ENCODE measurements at regions not wholly inside any gene's neighbourhood (a gene's known extent, or its start where the extent isn't known, plus 50 kb on each side); places are given as distances from the start of the nearest gene placed in this dataset.
A peak's percentile ranks its signal among the peaks of the same experiment; 100 is the strongest.
"Not testable (repeated sequence)": the region's sequence is repeated elsewhere in the genome, so short reads cannot be mapped to it uniquely, and the experiment has no call there.

- DNase-seq = not testable (repeated sequence)
Observed at GRCh38 chr1:245061808-245062207, 93.0 kb upstream of the KIF26B start.

GRCh38 chr1:245060684-245061374 lies 94.0 kb upstream of the KIF26B start:
- DNase-seq = no peak

GRCh38 chr1:245059806-245060424 lies 94.9 kb upstream of the KIF26B start:
- no peak for DNase-seq

GRCh38 chr1:245058882-245059281 lies 95.9 kb upstream of the KIF26B start:
- no peak for DNase-seq

- no peak for DNase-seq
Observed at GRCh38 chr1:245058436-245058835, 96.3 kb upstream of the KIF26B start.

GRCh38 chr1:245056913-245057312 lies 97.9 kb upstream of the KIF26B start:
- no peak for DNase-seq

- not testable (repeated sequence) for DNase-seq
Observed at GRCh38 chr1:245056296-245056695, 98.5 kb upstream of the KIF26B start.

- DNase-seq = no peak
Observed at GRCh38 chr1:245055752-245056151, 99.0 kb upstream of the KIF26B start.

- no peak for DNase-seq
Observed at GRCh38 chr1:245054507-245055270, 100.1 kb upstream of the KIF26B start.

- DNase-seq = no peak
Observed at GRCh38 chr1:245054105-245054504, 100.7 kb upstream of the KIF26B start.

GRCh38 chr1:245052258-245052657 lies 102.5 kb upstream of the KIF26B start:
- DNase-seq = no peak

- peak; percentile 2 to 26 for DNase-seq
Observed at GRCh38 chr1:245051349-245052221, 103.2 kb upstream of the KIF26B start.

- no peak for DNase-seq
Observed at GRCh38 chr1:245046769-245047168, 108.0 kb upstream of the KIF26B start.

GRCh38 chr1:245046315-245046714 lies 108.5 kb upstream of the KIF26B start:
- no peak for DNase-seq

GRCh38 chr1:245045087-245045881 lies 109.5 kb upstream of the KIF26B start:
- no peak for DNase-seq

GRCh38 chr1:245043611-245043940 lies 111.2 kb upstream of the KIF26B start:
- DNase-seq = no peak

- DNase-seq = no peak
Observed at GRCh38 chr1:245041058-245041698, 113.6 kb upstream of the KIF26B start.

- no peak for DNase-seq
Observed at GRCh38 chr1:245039196-245039595, 115.6 kb upstream of the KIF26B start.

GRCh38 chr1:245036102-245036501 lies 118.7 kb upstream of the KIF26B start:
- DNase-seq = no peak

GRCh38 chr1:245031041-245031440 lies 123.7 kb upstream of the KIF26B start:
- DNase-seq = no peak

- DNase-seq = no peak
Observed at GRCh38 chr1:245026247-245026646, 128.5 kb upstream of the KIF26B start.

- no peak for DNase-seq
Observed at GRCh38 chr1:245025525-245025924, 129.3 kb upstream of the KIF26B start.

Data from stimulated activated CD4-positive, alpha-beta T cell treated with anti-CD3 and anti-CD28 coated beads, Interleukin-2, amount 100 ng/mL, for 48 hours (primary cell).